ENCODE measurements at regions not wholly inside any gene's neighbourhood (a gene's known extent, or its start where the extent isn't known, plus 50 kb on each side); places are given as distances from the start of the nearest gene placed in this dataset.

DNA sequence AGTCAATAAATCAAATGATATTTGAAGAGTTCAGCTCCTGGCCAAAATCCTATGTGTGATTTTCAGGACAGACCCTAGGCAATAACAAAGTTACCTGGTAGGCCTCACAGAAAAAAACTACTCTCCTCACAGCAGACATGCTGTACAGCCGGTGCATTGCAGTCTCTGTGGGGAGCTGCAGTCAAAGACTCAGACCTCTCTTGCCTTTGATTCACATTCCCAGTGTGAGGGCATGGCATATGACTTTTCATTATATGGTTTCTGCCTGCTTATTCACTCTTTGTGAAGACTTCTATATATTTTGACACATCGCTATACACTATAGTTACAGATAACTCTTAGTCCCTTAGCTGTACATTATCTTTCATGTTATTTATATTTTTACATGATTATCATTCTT is 2684.3 kb upstream of the PCDH20 start:
- TF ChIP-seq POLR2AphosphoS5 (IDR thresholded peaks at IDR 0.05; ENCODE audit: borderline replicate concordance, low read depth, low read length) (no peak), EZH2 (IDR thresholded peaks at IDR 0.05) (no peak), FOXP2 (optimal IDR thresholded peaks at IDR 0.05; ENCODE audit: control extremely low read depth, extremely low read length, insufficient read depth) (no peak)
